ENCODE measurements at regions not wholly inside any gene's neighbourhood (a gene's known extent, or its start where the extent isn't known, plus 50 kb on each side); places are given as distances from the start of the nearest gene placed in this dataset.

- no peak for TF ChIP-seq EZH2 (IDR thresholded peaks at IDR 0.05; ENCODE audit: insufficient read depth, poor library complexity, severe bottlenecking)
- no peak for TF ChIP-seq EZH2phosphoT487 (IDR thresholded peaks at IDR 0.05; ENCODE audit: insufficient read depth, low read depth)
Measured at GRCh38 chr13:68588623-68589022, 1358.5 kb upstream of the PCDH9 start.

All from GM23248 (cell line).